GM21619 (cell line): ENCODE measurements at regions not wholly inside any gene's neighbourhood (a gene's known extent, or its start where the extent isn't known, plus 50 kb on each side); places are given as distances from the start of the nearest gene placed in this dataset.
"Not testable (repeated sequence)": the region's sequence is repeated elsewhere in the genome, so short reads cannot be mapped to it uniquely, and the experiment has no call there.

Source experiments
- ATAC-seq: cut with Tn5 transposase; IDR thresholded peaks from one replicate; pipeline ENCODE4 v1.9.1; 2021; ENCODE audit not compliant: unreplicated experiment

GRCh38 chr1:149352205-149352604, 122.6 kb upstream of the NBPF19 start:
- not testable (repeated sequence) for ATAC-seq

GRCh38 chr1:149354579-149354978, 120.3 kb upstream of the NBPF19 start:
- ATAC-seq, result not testable (repeated sequence)

- not testable (repeated sequence) for ATAC-seq
These were observed 119.1 kb upstream of the NBPF19 start for GRCh38 chr1:149355748-149356147.

GRCh38 chr1:149356152-149356551, 118.7 kb upstream of the NBPF19 start:
- not testable (repeated sequence) for ATAC-seq

- not testable (repeated sequence) for ATAC-seq
These were observed 114.5 kb upstream of the NBPF19 start for GRCh38 chr1:149360351-149360750.

GRCh38 chr1:149361310-149361709, 113.5 kb upstream of the NBPF19 start:
- ATAC-seq, result not testable (repeated sequence)

GRCh38 chr1:149364188-149364981, 110.5 kb upstream of the NBPF19 start:
- not testable (repeated sequence) for ATAC-seq

- not testable (repeated sequence) for ATAC-seq
These were observed 108.4 kb upstream of the NBPF19 start for GRCh38 chr1:149366402-149366801.

- not testable (repeated sequence) for ATAC-seq
These were observed 107.3 kb upstream of the NBPF19 start for GRCh38 chr1:149367472-149368044.

GRCh38 chr1:149368337-149368736, 106.5 kb upstream of the NBPF19 start:
- not testable (repeated sequence) for ATAC-seq

GRCh38 chr1:149369081-149369480, 105.8 kb upstream of the NBPF19 start:
- ATAC-seq, result not testable (repeated sequence)

- not testable (repeated sequence) for ATAC-seq
These were observed 102.9 kb upstream of the NBPF19 start for GRCh38 chr1:149371955-149372354.

- ATAC-seq, result not testable (repeated sequence)
These were observed 96.4 kb upstream of the NBPF19 start for GRCh38 chr1:149378462-149378861.

GRCh38 chr1:149390173-149390926, 84.5 kb upstream of the NBPF19 start:
- not testable (repeated sequence) for ATAC-seq

- not testable (repeated sequence) for ATAC-seq
These were observed 83.9 kb upstream of the NBPF19 start for GRCh38 chr1:149390931-149391330.

- not testable (repeated sequence) for ATAC-seq
These were observed 79.0 kb upstream of the NBPF19 start for GRCh38 chr1:149395802-149396201.

GRCh38 chr1:149398527-149398926, 76.3 kb upstream of the NBPF19 start:
- not testable (repeated sequence) for ATAC-seq

GRCh38 chr1:149408404-149408803, 66.4 kb upstream of the NBPF19 start:
- ATAC-seq, result not testable (repeated sequence)

GRCh38 chr1:149415373-149415772, 59.5 kb upstream of the NBPF19 start:
- not testable (repeated sequence) for ATAC-seq

GRCh38 chr1:149418782-149419181, 56.1 kb upstream of the NBPF19 start:
- not testable (repeated sequence) for ATAC-seq

- ATAC-seq, result not testable (repeated sequence)
These were observed 51.7 kb upstream of the NBPF19 start for GRCh38 chr1:149423122-149423521.
